IPS-18a (cell line): ENCODE measurements at regions not wholly inside any gene's neighbourhood (a gene's known extent, or its start where the extent isn't known, plus 50 kb on each side); places are given as distances from the start of the nearest gene placed in this dataset.

Source experiments
- H3K27ac ChIP-seq: one replicate; pipeline ENCODE4 v1.5.1; 2013; ENCODE audit warnings: low read length
- H3K27me3 ChIP-seq: one replicate; pipeline ENCODE4 v1.6.1; 2013; ENCODE audit warnings: mild to moderate bottlenecking, low read length; ENCODE audit not compliant: control insufficient read depth, insufficient read depth
- H3K36me3 ChIP-seq: one replicate; pipeline ENCODE4 v1.6.1; 2013; ENCODE audit warnings: low read depth, low read length; ENCODE audit not compliant: control insufficient read depth
- H3K4me1 ChIP-seq: one replicate; pipeline ENCODE4 v1.6.1; 2013; ENCODE audit warnings: low read depth, low read length; ENCODE audit not compliant: control insufficient read depth
- H3K4me3 ChIP-seq: one replicate; pipeline ENCODE4 v1.5.1; 2013; ENCODE audit warnings: low read length
- H3K9ac ChIP-seq: one replicate; pipeline ENCODE4 v1.6.1; 2013; ENCODE audit warnings: mild to moderate bottlenecking, low read length, moderate library complexity
- H3K9me3 ChIP-seq: one replicate; pipeline ENCODE4 v1.6.1; 2013; ENCODE audit warnings: low read depth, low read length; ENCODE audit not compliant: control insufficient read depth

DNA sequence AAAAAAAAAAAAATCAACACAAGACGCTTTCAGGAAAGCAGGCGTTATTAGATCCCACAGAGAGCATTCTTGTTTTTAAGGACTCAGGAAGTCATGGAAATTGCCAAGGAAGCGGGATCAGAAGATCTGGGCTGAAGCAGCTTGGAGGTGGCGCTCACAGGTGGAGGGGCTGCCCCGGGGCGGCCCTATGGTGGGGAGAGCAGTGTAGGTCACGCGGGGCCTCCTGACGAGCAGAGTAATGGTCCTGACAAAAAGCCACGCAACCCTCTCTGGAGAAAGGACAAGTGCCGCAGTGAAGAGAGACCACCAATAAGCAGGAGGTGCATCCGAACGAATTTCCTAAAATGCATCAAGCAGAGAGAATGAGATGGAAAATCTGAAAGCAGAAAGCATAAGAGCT, 407.0 kb downstream of the BRD1 start:
- H3K27ac ChIP-seq: no peak overlapping the region
- no peaks in the 10 kb centered on the region for H3K36me3 ChIP-seq
- H3K9me3 ChIP-seq: no peaks in the 10 kb centered on the region
- H3K4me1 ChIP-seq: no peaks in the 10 kb centered on the region
- H3K4me3 ChIP-seq: no peak overlapping the region
- no peak overlapping the region for H3K9ac ChIP-seq
- no peaks in the 10 kb centered on the region for H3K27me3 ChIP-seq

DNA sequence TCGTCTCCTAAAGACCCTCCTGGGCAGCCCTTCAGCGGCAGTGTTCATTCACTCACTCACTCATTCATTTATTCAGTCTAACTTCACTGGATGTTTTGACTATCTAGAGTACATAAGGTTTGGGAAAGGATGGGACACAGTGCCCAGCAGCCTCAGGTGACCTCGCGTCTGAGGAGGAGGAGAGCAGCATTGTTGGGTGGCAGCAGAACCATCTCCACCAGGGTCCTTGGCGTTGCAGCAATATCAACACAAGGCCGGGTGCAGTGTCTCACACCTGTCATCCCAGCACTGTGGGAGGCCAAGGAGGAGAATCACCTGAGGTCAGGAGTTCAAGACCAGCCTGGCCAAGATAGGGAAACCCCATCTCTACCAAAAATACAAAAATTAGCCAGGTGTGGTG, 408.0 kb downstream of the BRD1 start:
- peaks cover 4% of the 10 kb centered on the region for H3K4me1 ChIP-seq
- no peak overlapping the region for H3K4me3 ChIP-seq
- no peak overlapping the region for H3K9ac ChIP-seq
- no peaks in the 10 kb centered on the region for H3K36me3 ChIP-seq
- H3K9me3 ChIP-seq: no peaks in the 10 kb centered on the region
- H3K27ac ChIP-seq: no peak overlapping the region
- H3K27me3 ChIP-seq: no peaks in the 10 kb centered on the region

DNA sequence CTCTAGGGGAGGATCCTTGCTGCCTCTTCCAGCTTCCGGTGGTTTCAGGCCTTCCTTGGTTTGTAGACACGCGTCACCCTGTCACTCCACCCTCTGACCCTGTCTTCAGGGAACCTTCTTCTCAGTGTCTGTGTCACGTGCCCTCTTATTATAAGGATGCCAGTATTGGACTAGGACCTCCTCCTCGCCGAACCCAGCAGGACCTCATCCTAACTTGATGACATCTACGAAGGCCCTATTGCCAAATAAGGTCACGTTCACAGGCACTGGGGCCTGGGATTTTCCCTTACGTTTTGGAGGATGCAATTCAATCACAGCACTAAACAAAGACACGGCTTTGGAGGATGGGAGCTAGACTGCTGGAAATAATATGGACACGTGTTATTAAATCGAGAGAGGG, 408.7 kb downstream of the BRD1 start:
- Histone ChIP-seq H3K4me1 (peaks cover 4% of the 10 kb centered on the region), H3K27me3 (no peaks in the 10 kb centered on the region), H3K36me3 (no peaks in the 10 kb centered on the region), H3K9ac (no peak overlapping the region), H3K9me3 (no peaks in the 10 kb centered on the region), H3K27ac (no peak overlapping the region), H3K4me3 (no peak overlapping the region)

- Histone ChIP-seq H3K4me1 (peaks cover 4% of the 10 kb centered on the region), H3K36me3 (no peaks in the 10 kb centered on the region), H3K27me3 (no peaks in the 10 kb centered on the region), H3K9ac (no peak overlapping the region), H3K4me3 (no peak overlapping the region), H3K9me3 (no peaks in the 10 kb centered on the region), H3K27ac (no peak overlapping the region)
Measured at GRCh38 chr22:49418341-49418894, 409.3 kb downstream of the BRD1 start.

DNA sequence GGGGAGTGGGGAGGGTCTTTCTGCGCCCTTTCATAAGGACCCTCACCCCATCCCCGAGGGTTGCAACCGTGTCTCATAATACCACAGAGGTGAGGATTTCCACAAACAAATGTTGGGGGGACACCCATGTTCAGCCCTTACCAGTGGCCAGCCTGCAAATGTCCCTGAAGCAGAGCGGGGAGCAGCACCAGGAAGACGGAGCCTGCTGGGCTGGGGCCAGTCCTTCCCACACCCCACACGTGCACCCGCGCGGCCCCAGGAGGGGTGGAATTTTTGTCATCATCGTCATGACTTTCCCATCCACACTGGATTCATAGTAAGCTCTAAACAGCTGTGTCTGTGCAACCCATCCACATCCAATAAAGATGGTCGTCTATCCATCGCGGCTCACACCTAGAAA, 409.8 kb downstream of the BRD1 start:
- no peak overlapping the region for H3K4me3 ChIP-seq
- no peak overlapping the region for H3K27ac ChIP-seq
- H3K9me3 ChIP-seq: no peaks in the 10 kb centered on the region
- peaks cover 4% of the 10 kb centered on the region for H3K4me1 ChIP-seq
- no peaks in the 10 kb centered on the region for H3K27me3 ChIP-seq
- no peak overlapping the region for H3K9ac ChIP-seq
- no peaks in the 10 kb centered on the region for H3K36me3 ChIP-seq

DNA sequence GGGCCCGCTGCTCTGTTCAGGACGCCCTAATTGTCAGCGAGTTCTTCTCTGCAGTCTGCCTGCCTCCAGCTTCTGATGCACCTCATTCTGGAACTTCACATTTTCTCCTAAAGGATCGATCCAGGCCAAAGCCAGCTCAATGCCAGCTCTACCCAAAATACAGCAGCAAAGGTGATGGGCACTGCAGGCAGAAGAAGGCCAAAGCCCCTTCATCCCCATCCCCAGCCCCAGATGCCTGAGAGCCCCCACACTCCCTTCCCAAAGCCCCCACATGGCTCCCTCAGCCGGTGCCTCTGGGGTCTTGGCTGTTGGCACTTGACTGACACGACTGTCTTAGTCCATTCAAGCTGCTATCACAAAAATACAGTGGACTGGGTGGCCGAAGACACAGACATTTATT, 410.3 kb downstream of the BRD1 start:
- H3K4me3 ChIP-seq: no peak overlapping the region
- peaks cover 4% of the 10 kb centered on the region for H3K4me1 ChIP-seq
- no peak overlapping the region for H3K27ac ChIP-seq
- no peaks in the 10 kb centered on the region for H3K27me3 ChIP-seq
- no peak overlapping the region for H3K9ac ChIP-seq
- no peaks in the 10 kb centered on the region for H3K36me3 ChIP-seq
- no peaks in the 10 kb centered on the region for H3K9me3 ChIP-seq

DNA sequence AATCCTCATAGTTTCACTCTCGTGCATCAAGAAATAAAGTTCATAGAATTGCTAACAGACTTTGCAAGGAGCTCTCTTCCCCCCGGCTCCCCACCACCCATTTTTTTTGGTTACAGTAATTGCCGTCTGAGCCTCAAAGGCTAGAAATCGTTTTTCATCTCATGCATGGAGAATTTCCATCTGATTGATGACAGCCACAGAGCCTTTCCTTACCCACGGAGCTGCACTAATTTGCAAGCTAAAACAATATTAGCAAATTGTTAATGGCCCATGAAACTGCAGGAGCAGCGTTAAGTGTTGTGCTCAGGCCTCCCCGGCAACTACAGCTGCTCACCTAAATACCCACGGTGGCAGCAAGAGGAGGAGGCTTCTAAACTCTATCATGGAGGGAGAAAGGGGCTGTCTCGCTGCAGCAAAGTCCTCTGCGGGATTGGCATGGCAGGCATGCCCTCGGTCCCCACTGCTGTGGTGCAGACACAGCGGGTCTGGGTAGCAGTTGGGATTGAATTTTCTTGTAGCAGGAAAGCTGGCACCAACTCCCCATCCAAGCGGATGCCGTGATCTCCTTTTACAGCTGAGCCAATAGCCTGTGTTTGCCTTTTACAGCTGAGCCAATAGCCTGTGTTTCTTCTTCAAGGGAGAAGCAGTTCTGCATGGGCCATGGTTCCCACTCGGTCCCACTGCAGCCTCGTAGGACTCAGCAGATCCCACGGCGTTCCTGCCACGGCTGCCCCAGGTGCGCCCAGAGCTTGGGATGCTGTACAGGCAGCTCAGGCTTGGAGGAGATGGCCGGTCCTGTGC, 412.3 kb downstream of the BRD1 start:
- Histone ChIP-seq H3K27me3 (no peaks in the 10 kb centered on the region), H3K27ac (no peak overlapping the region), H3K4me1 (peaks cover 4% of the 10 kb centered on the region), H3K9ac (no peak overlapping the region), H3K4me3 (no peak overlapping the region), H3K9me3 (no peaks in the 10 kb centered on the region), H3K36me3 (no peaks in the 10 kb centered on the region)

GRCh38 chr22:49413551-49413950, 414.1 kb downstream of the BRD1 start:
- Histone ChIP-seq H3K27ac (no peak overlapping the region), H3K4me1 (peaks cover 4% of the 10 kb centered on the region), H3K27me3 (no peaks in the 10 kb centered on the region), H3K36me3 (no peaks in the 10 kb centered on the region), H3K4me3 (no peak overlapping the region), H3K9ac (no peak overlapping the region), H3K9me3 (no peaks in the 10 kb centered on the region)

DNA sequence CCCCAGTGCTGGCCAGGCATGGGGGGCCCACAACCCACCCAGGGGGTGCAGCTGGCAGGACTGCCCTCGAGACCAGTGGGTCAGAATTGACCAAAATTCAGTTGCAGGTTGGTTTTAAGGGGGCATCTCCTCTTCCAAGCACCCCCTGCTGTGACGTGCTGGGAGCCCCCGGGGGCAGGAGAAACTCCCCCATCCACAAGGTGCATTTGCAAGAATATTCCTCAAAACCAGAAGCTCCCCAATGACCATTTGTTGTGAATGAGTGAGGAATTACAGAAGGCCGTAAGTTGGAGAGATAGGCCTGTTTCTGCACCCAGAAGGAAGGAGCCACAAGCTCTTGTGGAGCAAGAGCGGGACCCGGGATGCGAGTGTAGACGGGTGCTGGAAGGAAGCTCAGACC, 414.5 kb downstream of the BRD1 start:
- Histone ChIP-seq H3K27me3 (no peaks in the 10 kb centered on the region), H3K36me3 (no peaks in the 10 kb centered on the region), H3K27ac (no peak overlapping the region), H3K4me3 (no peak overlapping the region), H3K9ac (no peak overlapping the region), H3K9me3 (no peaks in the 10 kb centered on the region), H3K4me1 (peaks cover 4% of the 10 kb centered on the region)

DNA sequence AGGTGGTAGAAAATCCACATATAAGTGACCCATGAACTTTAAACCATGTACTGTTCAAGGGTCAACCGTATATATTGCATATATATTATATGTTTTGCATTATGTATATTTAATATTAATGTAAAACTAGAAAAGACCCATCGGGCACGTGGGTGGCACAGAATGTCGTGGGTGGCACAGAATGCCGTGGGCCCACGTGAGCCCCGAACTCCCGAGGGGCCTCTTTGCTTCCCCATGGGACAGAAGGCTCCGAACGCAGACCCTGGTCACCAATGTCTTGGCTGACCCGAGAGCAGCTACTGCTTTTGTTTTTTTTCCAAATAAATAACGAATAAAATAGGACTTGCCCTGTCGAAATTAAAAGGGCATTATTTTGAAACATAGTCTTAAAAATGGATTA, 415.4 kb downstream of the BRD1 start:
- no peaks in the 10 kb centered on the region for H3K27me3 ChIP-seq
- H3K36me3 ChIP-seq: no peaks in the 10 kb centered on the region
- H3K9ac ChIP-seq: no peak overlapping the region
- no peaks in the 10 kb centered on the region for H3K9me3 ChIP-seq
- H3K27ac ChIP-seq: no peak overlapping the region
- no peak overlapping the region for H3K4me3 ChIP-seq
- peaks cover 4% of the 10 kb centered on the region for H3K4me1 ChIP-seq

- no peak overlapping the region for H3K4me3 ChIP-seq
- H3K27ac ChIP-seq: no peak overlapping the region
- H3K27me3 ChIP-seq: no peaks in the 10 kb centered on the region
- no peaks in the 10 kb centered on the region for H3K36me3 ChIP-seq
- H3K4me1 ChIP-seq: peaks cover 4% of the 10 kb centered on the region
- no peak overlapping the region for H3K9ac ChIP-seq
- H3K9me3 ChIP-seq: no peaks in the 10 kb centered on the region
Measured at GRCh38 chr22:49411236-49411635, 416.4 kb downstream of the BRD1 start.
